AG04449 (cell line): ENCODE measurements at regions not wholly inside any gene's neighbourhood (a gene's known extent, or its start where the extent isn't known, plus 50 kb on each side); places are given as distances from the start of the nearest gene placed in this dataset.

Experiments used
- CTCF ChIA-PET: fragments of 350-600 bp; formaldehyde crosslinking; extraction: SDS; loops from one replicate; lab custom pipeline; 2021; ENCODE audit warnings: antibody characterized with exemption; lab: Yijun Ruan, JAX
- POLR2A ChIA-PET: fragments of 400-600, 350-600 bp; formaldehyde crosslinking; extraction: SDS; loops from one replicate; lab custom pipeline; 2020; ENCODE audit warnings: antibody characterized with exemption, inconsistent platforms; lab: Yijun Ruan, JAX
- DNase-seq: peaks from one replicate; pipeline ENCODE4 v3.0.0-alpha.2; 2010; ENCODE audit warnings: low read depth, low spot score
- H3K4me3 ChIP-seq: 2 replicates; pipeline ENCODE4 v1.5.1; 2011; ENCODE audit warnings: low read depth, mild to moderate bottlenecking, control low read depth, low read length
- CTCF ChIP-seq: IDR thresholded peaks from one replicate; pipeline ENCODE4 v1.5.1; 2011; ENCODE audit warnings: mild to moderate bottlenecking, moderate library complexity, low read length, control low read depth, inconsistent platforms; ENCODE audit not compliant: insufficient read depth; ENCODE audit errors: missing control alignments

DNA sequence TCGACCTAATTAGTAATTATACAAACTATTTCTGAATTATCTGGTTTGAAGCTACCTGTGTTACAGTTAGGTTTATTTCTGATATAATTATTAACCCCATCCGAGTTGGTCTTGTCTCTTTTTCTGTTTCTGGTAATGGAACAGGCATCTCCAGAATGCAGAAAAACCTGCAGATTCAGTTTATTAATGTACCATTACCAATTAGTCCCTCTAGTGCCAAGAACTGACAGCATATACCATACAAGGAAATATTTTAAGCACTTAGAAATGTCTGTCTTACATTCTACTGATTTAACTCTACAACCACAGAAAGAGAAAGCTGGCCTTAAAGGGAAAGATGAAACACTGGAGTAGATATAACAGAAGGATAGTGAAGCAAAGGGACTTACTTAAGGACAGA lies 570.6 kb downstream of the CENPC start:
- ChIA-PET POLR2A (no interaction called here), CTCF (no interaction called here)
- no peak overlapping the region for H3K4me3 ChIP-seq
- no peak for TF ChIP-seq CTCF
- DNase-seq = no peak

GRCh38 chr4:66972087-66972486 lies 573.2 kb downstream of the CENPC start:
- no peak overlapping the region for H3K4me3 ChIP-seq
- POLR2A ChIA-PET = no interaction called here
- no peak for DNase-seq
- no peak for TF ChIP-seq CTCF
- CTCF ChIA-PET = no interaction called here

DNA sequence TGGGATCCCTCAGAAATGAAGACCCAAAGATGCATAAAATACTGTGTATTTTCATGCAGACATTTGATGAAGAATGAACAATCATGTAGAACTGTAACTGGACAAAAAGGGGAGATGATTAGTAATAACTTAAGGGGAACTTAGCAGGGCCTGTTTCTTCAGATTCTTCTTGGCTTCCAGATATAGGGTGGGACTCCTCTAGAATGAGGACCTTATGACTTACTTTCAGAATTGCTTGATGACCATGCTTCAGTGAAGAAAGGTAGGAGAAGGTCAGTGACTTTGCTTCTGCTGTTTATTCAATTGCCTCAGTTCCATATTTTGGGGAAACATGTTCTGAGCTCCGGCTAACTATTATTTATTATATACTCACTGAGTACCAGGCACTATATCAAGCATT lies 580.8 kb downstream of the CENPC start:
- H3K4me3 ChIP-seq = no peak overlapping the region
- TF ChIP-seq CTCF = no peak
- ChIA-PET CTCF (no interaction called here), POLR2A (no interaction called here)
- no peak for DNase-seq

DNA sequence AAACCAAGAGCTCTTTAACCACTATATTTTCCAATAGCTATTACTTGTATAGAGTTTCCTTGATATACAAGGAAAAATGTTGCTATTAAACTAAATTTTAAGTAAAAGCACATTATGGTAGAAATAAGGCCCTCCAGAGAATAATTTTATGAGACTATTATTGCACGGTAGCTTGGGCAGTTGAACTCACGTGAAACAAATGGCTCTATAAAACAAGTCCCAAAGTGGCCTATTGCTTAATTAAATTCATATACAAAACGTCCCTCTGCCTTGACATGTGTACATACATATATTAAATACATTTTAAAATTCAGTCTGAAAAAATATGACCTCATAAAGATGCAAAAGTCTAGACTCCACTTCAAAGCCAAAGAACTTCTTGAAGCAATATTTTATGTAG lies 582.2 kb downstream of the CENPC start:
- no peak for TF ChIP-seq CTCF
- no peak for DNase-seq
- ChIA-PET POLR2A (no interaction called here), CTCF (no interaction called here)
- no peak overlapping the region for H3K4me3 ChIP-seq

DNA sequence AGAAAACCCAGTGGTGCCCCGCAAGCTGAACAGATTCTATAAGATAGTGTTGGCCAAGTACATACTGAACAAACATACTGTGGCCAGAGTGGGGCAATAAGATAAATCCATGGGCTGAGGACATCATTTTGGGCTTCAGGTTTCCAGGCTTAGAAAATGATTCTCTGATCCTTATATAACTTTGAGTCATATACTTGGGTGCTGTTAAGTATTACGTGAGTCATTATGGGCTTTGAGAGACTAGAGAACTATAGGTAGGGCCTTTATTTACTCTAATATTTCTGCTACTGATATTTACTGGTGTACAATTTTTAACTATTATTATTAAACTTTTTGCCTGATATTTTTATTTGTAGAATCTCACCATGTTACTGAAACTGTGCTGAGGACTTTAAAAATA lies 586.1 kb downstream of the CENPC start:
- no peak overlapping the region for H3K4me3 ChIP-seq
- DNase-seq = no peak
- POLR2A ChIA-PET = no interaction called here
- no peak for TF ChIP-seq CTCF
- CTCF ChIA-PET = no interaction called here

GRCh38 chr4:66956852-66957251 lies 588.5 kb downstream of the CENPC start:
- CTCF ChIA-PET = no interaction called here

More at GRCh38 chr4:66956852-66957251, 588.5 kb downstream of the CENPC start:
- H3K4me3 ChIP-seq = no peak overlapping the region
- POLR2A ChIA-PET = no interaction called here
- TF ChIP-seq CTCF = no peak
- no peak for DNase-seq
